SK-N-SH treated with all-trans-retinoic acid at 6 μM for 48 hours (cell line): ENCODE measurements at regions not wholly inside any gene's neighbourhood (a gene's known extent, or its start where the extent isn't known, plus 50 kb on each side); places are given as distances from the start of the nearest gene placed in this dataset.

Experiments
- BACH2 ChIP-seq: fragments of 250-450 bp; sonication (Bioruptor Pico); IDR thresholded peaks from 2 replicates; pipeline ENCODE4 v1.9.0; 2021; ENCODE audit warnings: mild to moderate bottlenecking, borderline replicate concordance
- CSDC2 ChIP-seq: fragments of 250-450 bp; sonication (Bioruptor Pico); IDR thresholded peaks from 2 replicates; pipeline ENCODE4 v1.5.0; 2020; ENCODE audit warnings: mild to moderate bottlenecking, moderate library complexity
- ESRRG ChIP-seq: fragments of 250-450 bp; sonication (Bioruptor Pico); IDR thresholded peaks from 2 replicates; pipeline ENCODE4 v1.6.1; 2021; ENCODE audit warnings: mild to moderate bottlenecking
- ISL1 ChIP-seq: fragments of 250-450 bp; sonication (Bioruptor Pico); IDR thresholded peaks from 2 replicates; pipeline ENCODE4 v2.1.2; 2022; ENCODE audit warnings: mild to moderate bottlenecking, moderate library complexity
- PATZ1 ChIP-seq: fragments of 250-450 bp; sonication (Bioruptor Pico); IDR thresholded peaks from 2 replicates; pipeline ENCODE4 v1.8.0; 2020; ENCODE audit warnings: mild to moderate bottlenecking, moderate library complexity, borderline replicate concordance
- TCF4 ChIP-seq: fragments of 250-450 bp; sonication (Bioruptor Pico); IDR thresholded peaks from 2 replicates; pipeline ENCODE4 v1.8.0; 2021; ENCODE audit warnings: mild to moderate bottlenecking, moderate library complexity, borderline replicate concordance
- ZFP3 ChIP-seq: fragments of 250-450 bp; sonication (Bioruptor Pico); IDR thresholded peaks from 2 replicates; pipeline ENCODE4 v1.5.0; 2020; ENCODE audit warnings: mild to moderate bottlenecking, moderate library complexity
- ZNF8 ChIP-seq: fragments of 450-650 bp; formaldehyde crosslinking; IDR thresholded peaks from 2 replicates; pipeline ENCODE4 v1.5.0; 2020; ENCODE audit warnings: mild to moderate bottlenecking, moderate library complexity
- TF ChIP-seq, protein P1 (sequence below): fragments of 250-450 bp; sonication (Bioruptor Pico); IDR thresholded peaks from 2 replicates; pipeline ENCODE4 v1.5.1; 2020; ENCODE audit warnings: low read depth, mild to moderate bottlenecking, moderate library complexity

- TF ChIP-seq TCF4 (CRISPR knock-in tag) (no peak), BACH2 (CRISPR knock-in tag) (no peak), ZNF8 (CRISPR knock-in tag) (no peak), PATZ1 (CRISPR knock-in tag) (no peak), ESRRG (CRISPR knock-in tag) (no peak), ZFP3 (CRISPR knock-in tag) (no peak), CSDC2 (CRISPR knock-in tag) (no peak), ISL1 (CRISPR knock-in tag) (no peak)
- TF ChIP-seq, protein P1, sequence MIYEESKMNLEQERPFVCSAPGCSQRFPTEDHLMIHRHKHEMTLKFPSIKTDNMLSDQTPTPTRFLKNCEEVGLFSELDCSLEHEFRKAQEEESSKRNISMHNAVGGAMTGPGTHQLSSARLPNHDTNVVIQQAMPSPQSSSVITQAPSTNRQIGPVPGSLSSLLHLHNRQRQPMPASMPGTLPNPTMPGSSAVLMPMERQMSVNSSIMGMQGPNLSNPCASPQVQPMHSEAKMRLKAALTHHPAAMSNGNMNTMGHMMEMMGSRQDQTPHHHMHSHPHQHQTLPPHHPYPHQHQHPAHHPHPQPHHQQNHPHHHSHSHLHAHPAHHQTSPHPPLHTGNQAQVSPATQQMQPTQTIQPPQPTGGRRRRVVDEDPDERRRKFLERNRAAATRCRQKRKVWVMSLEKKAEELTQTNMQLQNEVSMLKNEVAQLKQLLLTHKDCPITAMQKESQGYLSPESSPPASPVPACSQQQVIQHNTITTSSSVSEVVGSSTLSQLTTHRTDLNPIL (CRISPR knock-in tag): no peak
Observed at GRCh38 chr16:54554581-54554980, 268.0 kb upstream of the IRX3 start.
